Type B pancreatic cell (in vitro differentiated cells): ENCODE measurements at regions not wholly inside any gene's neighbourhood (a gene's known extent, or its start where the extent isn't known, plus 50 kb on each side); places are given as distances from the start of the nearest gene placed in this dataset.

Source experiments
- DNase-seq: peaks from one replicate; pipeline ENCODE4 v3.0.0; 2021; ENCODE audit warnings: mixed read lengths; ENCODE audit not compliant: unreplicated experiment; ENCODE audit errors: extremely low spot score
- H3K27ac Mint-ChIP-seq: 2 replicates; pipeline ENCODE4 v1.8.0; 2021; ENCODE audit warnings: mild to moderate bottlenecking, mixed read lengths
- H3K27me3 Mint-ChIP-seq: 2 replicates; pipeline ENCODE4 v1.8.0; 2021; ENCODE audit warnings: mixed read lengths
- H3K36me3 Mint-ChIP-seq: 2 replicates; pipeline ENCODE4 v1.8.0; 2021; ENCODE audit warnings: mixed read lengths
- H3K4me1 Mint-ChIP-seq: one replicate; pipeline ENCODE4 v1.8.0; 2021; ENCODE audit warnings: mixed read lengths; ENCODE audit not compliant: unreplicated experiment
- H3K4me3 Mint-ChIP-seq: 2 replicates; pipeline ENCODE4 v1.8.0; 2021; ENCODE audit warnings: mild to moderate bottlenecking, mixed read lengths
- H3K9me3 Mint-ChIP-seq: 2 replicates; pipeline ENCODE4 v1.8.0; 2021; ENCODE audit warnings: mixed read lengths
- CTCF ChIP-seq: fragments of 200-600 bp; sonication (generic); conservative IDR thresholded peaks from 2 replicates; pipeline ENCODE4 v1.5.0; 2021; ENCODE audit warnings: antibody characterized with exemption, mild to moderate bottlenecking

- Mint-ChIP-seq H3K27me3 (no peaks in the 10 kb centered on the region), H3K4me3 (no peak overlapping the region), H3K4me1 (no peaks in the 10 kb centered on the region), H3K27ac (no peak overlapping the region), H3K36me3 (no peaks in the 10 kb centered on the region), H3K9me3 (peaks cover 10% of the 10 kb centered on the region)
- DNase-seq: no peak
- TF ChIP-seq CTCF: no peak
Measured at GRCh38 chr14:85156319-85156718, 373.6 kb upstream of the FLRT2 start.

GRCh38 chr14:85159726-85160125 is 370.2 kb upstream of the FLRT2 start:
- H3K36me3 Mint-ChIP-seq: no peaks in the 10 kb centered on the region
- no peak for DNase-seq
- no peak overlapping the region for H3K27ac Mint-ChIP-seq
- H3K4me1 Mint-ChIP-seq: no peaks in the 10 kb centered on the region
- no peak for TF ChIP-seq CTCF
- H3K9me3 Mint-ChIP-seq: peaks cover 18% of the 10 kb centered on the region
- no peaks in the 10 kb centered on the region for H3K27me3 Mint-ChIP-seq
- no peak overlapping the region for H3K4me3 Mint-ChIP-seq

- no peaks in the 10 kb centered on the region for H3K27me3 Mint-ChIP-seq
- TF ChIP-seq CTCF: no peak
- no peak overlapping the region for H3K27ac Mint-ChIP-seq
Measured at GRCh38 chr14:85165094-85165493, 364.9 kb upstream of the FLRT2 start.

GRCh38 chr14:85169381-85169780 is 360.6 kb upstream of the FLRT2 start:
- no peak overlapping the region for H3K27ac Mint-ChIP-seq
- TF ChIP-seq CTCF: no peak
- DNase-seq: no peak
- H3K4me1 Mint-ChIP-seq: peaks cover 7% of the 10 kb centered on the region
- no peaks in the 10 kb centered on the region for H3K27me3 Mint-ChIP-seq
- no peaks in the 10 kb centered on the region for H3K36me3 Mint-ChIP-seq
- no peak overlapping the region for H3K4me3 Mint-ChIP-seq
- no peaks in the 10 kb centered on the region for H3K9me3 Mint-ChIP-seq

More at GRCh38 chr14:85165094-85165493, 364.9 kb upstream of the FLRT2 start:
- Mint-ChIP-seq H3K9me3 (peaks cover 16% of the 10 kb centered on the region), H3K4me1 (peaks cover 7% of the 10 kb centered on the region), H3K36me3 (no peaks in the 10 kb centered on the region), H3K4me3 (no peak overlapping the region)
- no peak for DNase-seq

GRCh38 chr14:85172290-85172689 is 357.7 kb upstream of the FLRT2 start:
- no peak for TF ChIP-seq CTCF
- DNase-seq: no peak
- H3K27ac Mint-ChIP-seq: no peak overlapping the region

GRCh38 chr14:85172889-85173477 is 357.0 kb upstream of the FLRT2 start:
- Mint-ChIP-seq H3K36me3 (no peaks in the 10 kb centered on the region), H3K27me3 (no peaks in the 10 kb centered on the region), H3K4me3 (no peak overlapping the region), H3K9me3 (peaks cover 5% of the 10 kb centered on the region), H3K4me1 (no peaks in the 10 kb centered on the region), H3K27ac (no peak overlapping the region)
- TF ChIP-seq CTCF: no peak
- no peak for DNase-seq

More at GRCh38 chr14:85172290-85172689, 357.7 kb upstream of the FLRT2 start:
- Mint-ChIP-seq H3K36me3 (no peaks in the 10 kb centered on the region), H3K27me3 (no peaks in the 10 kb centered on the region), H3K9me3 (peaks cover 5% of the 10 kb centered on the region), H3K4me1 (no peaks in the 10 kb centered on the region), H3K4me3 (no peak overlapping the region)
